ENCODE measurements at regions not wholly inside any gene's neighbourhood (a gene's known extent, or its start where the extent isn't known, plus 50 kb on each side); places are given as distances from the start of the nearest gene placed in this dataset.
"Not testable (repeated sequence)": the region's sequence is repeated elsewhere in the genome, so short reads cannot be mapped to it uniquely, and the experiment has no call there.

- no peak for TF ChIP-seq GATA1 (IDR thresholded peaks at IDR 0.05; ENCODE audit: low read depth, low read length)
- DNase-seq, result no peak
Observed at GRCh38 chr4:100933628-100934027, 413.7 kb downstream of the PPP3CA start.

DNA sequence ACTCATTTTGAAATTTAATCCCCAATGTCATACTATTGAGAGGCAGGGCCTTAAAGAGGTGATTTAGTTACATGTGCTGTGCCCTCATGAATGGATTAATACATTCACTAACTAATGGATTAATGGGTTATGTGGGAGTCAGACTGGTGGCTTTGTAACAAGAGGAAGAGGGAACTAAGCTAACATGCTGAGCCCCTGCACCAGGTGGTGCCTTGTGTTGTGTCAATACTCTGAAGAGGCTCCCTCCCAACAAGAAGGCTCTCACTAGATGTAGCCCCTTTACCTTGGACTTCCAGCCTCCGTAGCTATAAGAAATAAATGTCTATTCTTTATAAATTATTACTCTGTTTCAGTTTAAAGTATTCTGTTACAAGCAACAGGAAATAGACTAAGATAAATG is 411.9 kb upstream of the EMCN start:
- no peak for TF ChIP-seq POLR2A (IDR thresholded peaks at IDR 0.05; ENCODE audit: low read length)
- TF ChIP-seq GATA1 (IDR thresholded peaks at IDR 0.05; ENCODE audit: low read depth, low read length), result no peak
- no peak for DNase-seq

- no peak for DNase-seq
- no peak for TF ChIP-seq GATA1 (IDR thresholded peaks at IDR 0.05; ENCODE audit: low read depth, low read length)
- no peak for TF ChIP-seq POLR2A (IDR thresholded peaks at IDR 0.05; ENCODE audit: low read length)
Observed at GRCh38 chr4:100929135-100929534, 411.3 kb upstream of the EMCN start.

- DNase-seq, result no peak
- TF ChIP-seq GATA1 (IDR thresholded peaks at IDR 0.05; ENCODE audit: low read depth, low read length) (no peak), POLR2A (IDR thresholded peaks at IDR 0.05; ENCODE audit: low read length) (no peak)
Observed at GRCh38 chr4:100926039-100926717, 408.4 kb upstream of the EMCN start.

- no peak for DNase-seq
- TF ChIP-seq GATA1 (IDR thresholded peaks at IDR 0.05; ENCODE audit: low read depth, low read length) (no peak), POLR2A (IDR thresholded peaks at IDR 0.05; ENCODE audit: low read length) (no peak)
Observed at GRCh38 chr4:100913685-100914084, 395.9 kb upstream of the EMCN start.

- TF ChIP-seq GATA1 (IDR thresholded peaks at IDR 0.05; ENCODE audit: low read depth, low read length), result no peak
- no peak for TF ChIP-seq POLR2A (IDR thresholded peaks at IDR 0.05; ENCODE audit: low read length)
- no peak for DNase-seq
Observed at GRCh38 chr4:100908540-100908939, 390.7 kb upstream of the EMCN start.

- DNase-seq, result no peak
- TF ChIP-seq POLR2A (IDR thresholded peaks at IDR 0.05; ENCODE audit: low read length) (no peak), GATA1 (IDR thresholded peaks at IDR 0.05; ENCODE audit: low read depth, low read length) (no peak)
Observed at GRCh38 chr4:100907465-100908454, 389.9 kb upstream of the EMCN start.

DNA sequence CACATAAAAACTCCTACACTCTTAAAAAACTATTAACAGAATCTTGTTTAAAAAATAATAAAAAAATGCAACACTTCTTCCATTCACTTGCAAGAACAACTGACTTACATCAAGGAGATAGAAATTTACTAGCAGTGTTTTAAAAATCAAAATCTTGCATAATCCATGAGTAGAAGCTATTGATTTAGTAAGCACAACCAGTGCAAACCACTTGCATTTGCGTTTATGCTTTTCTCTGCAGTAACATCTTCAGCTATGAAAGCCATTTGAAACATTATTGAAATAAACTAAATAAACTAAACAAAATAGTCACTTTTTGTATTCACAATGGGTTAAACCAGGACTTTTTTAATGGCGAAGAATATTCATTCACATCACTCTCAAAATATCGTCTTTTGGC is 389.2 kb upstream of the EMCN start:
- no peak for DNase-seq
- no peak for TF ChIP-seq GATA1 (IDR thresholded peaks at IDR 0.05; ENCODE audit: low read depth, low read length)
- TF ChIP-seq POLR2A (IDR thresholded peaks at IDR 0.05; ENCODE audit: low read length), result no peak

GRCh38 chr4:100900945-100901344 is 383.1 kb upstream of the EMCN start:
- DNase-seq, result not testable (repeated sequence)

GRCh38 chr4:100900134-100900533 is 382.3 kb upstream of the EMCN start:
- DNase-seq, result no peak
- TF ChIP-seq POLR2A (IDR thresholded peaks at IDR 0.05; ENCODE audit: low read length), result no peak
- TF ChIP-seq GATA1 (IDR thresholded peaks at IDR 0.05; ENCODE audit: low read depth, low read length), result no peak

DNA sequence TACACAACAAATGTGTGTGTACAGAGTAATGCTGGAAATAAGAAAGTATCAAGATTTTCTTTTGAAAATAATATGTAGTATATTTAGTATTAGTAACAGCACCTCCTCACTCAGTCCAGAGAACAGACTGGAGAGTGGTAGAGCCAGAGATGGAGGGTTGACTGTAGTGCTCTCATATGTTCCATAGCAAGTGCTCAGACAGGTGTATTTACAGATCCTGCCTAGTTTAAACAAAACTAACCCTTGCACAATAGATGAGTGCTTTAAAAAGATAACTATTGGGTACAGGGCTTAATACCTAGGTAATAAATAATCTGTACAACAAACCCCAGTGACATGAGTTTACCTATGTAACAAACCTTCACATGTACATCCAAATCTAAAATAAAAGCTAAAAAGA is 381.0 kb upstream of the EMCN start:
- TF ChIP-seq POLR2A (IDR thresholded peaks at IDR 0.05; ENCODE audit: low read length), result no peak
- no peak for TF ChIP-seq GATA1 (IDR thresholded peaks at IDR 0.05; ENCODE audit: low read depth, low read length)
- no peak for DNase-seq

DNA sequence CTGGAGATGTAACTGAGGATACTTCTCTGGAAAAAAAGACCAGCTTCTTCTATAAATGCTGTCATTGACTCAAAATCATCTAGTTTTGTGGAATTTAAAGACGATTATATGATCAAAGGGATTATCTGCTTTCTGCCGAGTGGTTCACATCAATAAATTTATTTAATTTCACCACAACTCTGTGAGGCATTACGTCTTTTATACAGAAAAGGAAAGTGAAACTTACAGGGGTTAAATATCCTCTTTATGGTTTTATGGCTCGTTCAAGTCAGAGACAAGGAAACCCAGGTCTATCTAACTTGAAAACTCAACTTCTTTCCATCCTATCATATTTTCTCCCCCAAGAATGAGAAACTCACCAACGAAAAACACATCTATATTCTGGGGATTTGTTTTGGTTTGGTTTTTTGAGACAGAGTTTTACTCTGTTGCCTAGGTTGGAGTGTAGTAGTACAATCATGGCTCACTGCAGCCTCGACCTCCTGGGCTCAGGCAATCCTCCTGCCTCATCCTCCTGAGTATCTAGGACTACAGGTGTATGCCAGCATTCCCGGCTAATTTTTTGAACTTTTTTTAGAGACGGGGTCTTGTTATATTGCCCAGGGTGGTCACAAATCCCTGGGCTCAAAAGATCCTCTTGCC is 377.9 kb upstream of the EMCN start:
- no peak for DNase-seq
- TF ChIP-seq POLR2A (IDR thresholded peaks at IDR 0.05; ENCODE audit: low read length) (no peak), GATA1 (IDR thresholded peaks at IDR 0.05; ENCODE audit: low read depth, low read length) (no peak)

DNA sequence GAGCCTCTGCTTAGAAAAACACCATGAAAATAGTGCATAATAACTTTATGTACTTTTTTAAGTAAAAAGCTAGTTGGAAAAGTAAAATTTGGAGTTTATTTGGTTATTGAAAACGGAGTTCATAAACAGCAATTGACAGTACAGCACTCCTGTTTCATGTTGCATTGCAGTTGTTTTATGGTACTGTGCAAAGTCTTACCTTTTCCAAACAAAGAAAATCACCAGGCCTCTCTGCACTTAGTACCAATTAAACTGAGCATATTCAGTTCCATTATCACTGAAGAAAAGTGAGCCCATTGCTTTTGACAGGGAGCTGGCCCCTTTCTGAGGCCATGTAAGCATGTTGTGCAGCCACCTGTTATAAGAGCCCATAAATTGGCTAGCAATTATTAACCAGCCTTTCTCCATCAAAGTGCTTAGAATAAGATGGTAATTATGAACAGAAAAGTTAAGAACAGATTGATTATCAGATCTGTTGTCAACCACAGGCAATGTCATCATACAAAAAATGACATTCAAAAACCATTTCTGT is 376.6 kb upstream of the EMCN start:
- no peak for DNase-seq
- no peak for TF ChIP-seq GATA1 (IDR thresholded peaks at IDR 0.05; ENCODE audit: low read depth, low read length)
- no peak for TF ChIP-seq POLR2A (IDR thresholded peaks at IDR 0.05; ENCODE audit: low read length)

DNA sequence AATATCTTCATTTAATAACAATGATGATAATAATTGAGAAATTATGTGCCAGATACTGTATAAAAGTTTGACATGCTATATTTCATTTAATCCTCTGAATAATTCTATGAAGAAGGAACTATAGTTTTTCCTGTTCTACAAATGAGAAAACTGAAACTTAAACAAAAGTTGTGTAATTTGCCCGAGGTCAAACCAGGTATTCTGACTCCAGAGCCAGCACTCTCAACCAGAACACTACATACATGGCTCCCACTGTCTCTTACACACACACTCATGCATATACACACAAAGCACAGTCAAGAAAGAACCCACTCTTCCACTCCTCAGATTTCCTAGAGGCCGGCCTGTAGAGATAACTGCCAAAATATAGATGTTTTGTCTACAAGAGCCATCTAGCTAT is 374.0 kb upstream of the EMCN start:
- no peak for DNase-seq
- TF ChIP-seq GATA1 (IDR thresholded peaks at IDR 0.05; ENCODE audit: low read depth, low read length) (no peak), POLR2A (IDR thresholded peaks at IDR 0.05; ENCODE audit: low read length) (no peak)

Data from erythroblast (primary cell).